ENCODE measurements at regions not wholly inside any gene's neighbourhood (a gene's known extent, or its start where the extent isn't known, plus 50 kb on each side); places are given as distances from the start of the nearest gene placed in this dataset.

- TF ChIP-seq EZH2 (IDR thresholded peaks at IDR 0.05) (no peak), POLR2AphosphoS5 (IDR thresholded peaks at IDR 0.05; ENCODE audit: borderline replicate concordance, low read depth, low read length) (no peak)
Observed at GRCh38 chr2:82339805-82340204, 2035.3 kb upstream of the LRRTM1 start.

Data from SK-N-MC (cell line).